Karpas-422 (cell line): ENCODE measurements at regions not wholly inside any gene's neighbourhood (a gene's known extent, or its start where the extent isn't known, plus 50 kb on each side); places are given as distances from the start of the nearest gene placed in this dataset.

Experiments
- DNase-seq: peaks from one replicate; pipeline ENCODE4 v3.0.0-alpha.2; 2015
- H2AFZ ChIP-seq: fragments of 200-600 bp; sonication (generic); 2 replicates; pipeline ENCODE4 v1.6.1; 2014; ENCODE audit warnings: antibody characterized with exemption, low read length, mixed read lengths
- H3K27ac ChIP-seq: fragments of 200-600 bp; sonication (generic); 2 replicates; pipeline ENCODE4 v1.5.1; 2014; ENCODE audit warnings: mild to moderate bottlenecking, low read length, moderate library complexity
- H3K27me3 ChIP-seq: fragments of 200-600 bp; sonication (generic); 2 replicates; pipeline ENCODE4 v1.6.1; 2014; ENCODE audit warnings: low read length, mixed read lengths
- H3K36me3 ChIP-seq: fragments of 200-600 bp; sonication (generic); 2 replicates; pipeline ENCODE4 v1.6.1; 2014; ENCODE audit warnings: low read length, mixed read lengths; ENCODE audit not compliant: insufficient read depth
- H3K4me1 ChIP-seq: fragments of 200-600 bp; sonication (generic); 2 replicates; pipeline ENCODE4 v1.6.1; 2014; ENCODE audit warnings: mild to moderate bottlenecking, low read length, mixed read lengths
- H3K4me2 ChIP-seq: fragments of 200-600 bp; sonication (generic); 2 replicates; pipeline ENCODE4 v1.6.1; 2014; ENCODE audit warnings: low read length, low read depth, mild to moderate bottlenecking; ENCODE audit not compliant: poor library complexity, severe bottlenecking
- H3K4me3 ChIP-seq: fragments of 200-600 bp; sonication (generic); 2 replicates; pipeline ENCODE4 v1.5.1; 2014; ENCODE audit warnings: mild to moderate bottlenecking, antibody characterized with exemption, low read length, mixed read lengths
- H3K79me2 ChIP-seq: fragments of 200-600 bp; sonication (generic); 2 replicates; pipeline ENCODE4 v1.6.1; 2014; ENCODE audit warnings: mild to moderate bottlenecking, low read length, mixed read lengths
- H3K9ac ChIP-seq: fragments of 200-600 bp; sonication (generic); 2 replicates; pipeline ENCODE4 v1.6.0; 2014; ENCODE audit warnings: low read length
- H3K9me2 ChIP-seq: fragments of 200-600 bp; sonication (generic), shearing (Covaris generic); replicated peaks from 2 replicates; pipeline ENCODE4 v1.6.0; 2014; ENCODE audit warnings: mild to moderate bottlenecking, low read length, moderate library complexity; ENCODE audit not compliant: insufficient read depth
- H3K9me3 ChIP-seq: fragments of 300-700, 200-600 bp; sonication (generic); 2 replicates; pipeline ENCODE4 v1.6.1; 2014; ENCODE audit warnings: low read length, mixed read lengths
- H4K20me1 ChIP-seq: fragments of 200-600 bp; sonication (generic); 2 replicates; pipeline ENCODE4 v1.6.1; 2014; ENCODE audit warnings: mild to moderate bottlenecking, antibody characterized with exemption, low read length, low read depth; ENCODE audit not compliant: insufficient read depth

GRCh38 chr10:47144525-47144924 is 155.5 kb upstream of the GDF10 start:
- H3K27me3 ChIP-seq: no peaks in the 10 kb centered on the region
- H4K20me1 ChIP-seq: no peaks in the 10 kb centered on the region
- no peak overlapping the region for H3K4me2 ChIP-seq
- no peak for DNase-seq
- no peaks in the 10 kb centered on the region for H3K79me2 ChIP-seq
- H3K27ac ChIP-seq: no peak overlapping the region
- H3K4me3 ChIP-seq: no peak overlapping the region
- H3K9me3 ChIP-seq: no peaks in the 10 kb centered on the region
- no peak overlapping the region for H2AFZ ChIP-seq
- no peaks in the 10 kb centered on the region for H3K36me3 ChIP-seq
- no peaks in the 10 kb centered on the region for H3K4me1 ChIP-seq
- no peaks in the 10 kb centered on the region for H3K9me2 ChIP-seq
- no peak overlapping the region for H3K9ac ChIP-seq

- H3K4me1 ChIP-seq: no peaks in the 10 kb centered on the region
- no peak overlapping the region for H2AFZ ChIP-seq
- H3K9me2 ChIP-seq: no peaks in the 10 kb centered on the region
- H3K4me2 ChIP-seq: no peak overlapping the region
- H3K79me2 ChIP-seq: no peaks in the 10 kb centered on the region
- no peak overlapping the region for H3K4me3 ChIP-seq
- H3K27ac ChIP-seq: no peak overlapping the region
- no peaks in the 10 kb centered on the region for H3K27me3 ChIP-seq
- H4K20me1 ChIP-seq: no peaks in the 10 kb centered on the region
- H3K9ac ChIP-seq: no peak overlapping the region
- DNase-seq: no peak
- H3K9me3 ChIP-seq: no peaks in the 10 kb centered on the region
- H3K36me3 ChIP-seq: no peaks in the 10 kb centered on the region
Measured at GRCh38 chr10:47145290-47145934, 154.6 kb upstream of the GDF10 start.

GRCh38 chr10:47146572-47146971 is 153.4 kb upstream of the GDF10 start:
- Histone ChIP-seq H3K9ac (no peak overlapping the region), H3K36me3 (no peaks in the 10 kb centered on the region), H3K9me2 (no peaks in the 10 kb centered on the region), H3K27me3 (no peaks in the 10 kb centered on the region), H2AFZ (no peak overlapping the region), H3K27ac (no peak overlapping the region), H4K20me1 (no peaks in the 10 kb centered on the region), H3K4me1 (no peaks in the 10 kb centered on the region), H3K79me2 (no peaks in the 10 kb centered on the region), H3K4me2 (no peak overlapping the region), H3K9me3 (no peaks in the 10 kb centered on the region), H3K4me3 (no peak overlapping the region)
- DNase-seq: no peak

- DNase-seq: no peak
- H3K27me3 ChIP-seq: no peaks in the 10 kb centered on the region
- H3K36me3 ChIP-seq: no peaks in the 10 kb centered on the region
- no peak overlapping the region for H2AFZ ChIP-seq
- H3K4me2 ChIP-seq: no peak overlapping the region
- no peak overlapping the region for H3K27ac ChIP-seq
- no peaks in the 10 kb centered on the region for H3K79me2 ChIP-seq
- no peaks in the 10 kb centered on the region for H3K9me3 ChIP-seq
- H4K20me1 ChIP-seq: no peaks in the 10 kb centered on the region
- no peaks in the 10 kb centered on the region for H3K4me1 ChIP-seq
- no peaks in the 10 kb centered on the region for H3K9me2 ChIP-seq
- H3K4me3 ChIP-seq: no peak overlapping the region
- no peak overlapping the region for H3K9ac ChIP-seq
Measured at GRCh38 chr10:47147186-47147585, 152.8 kb upstream of the GDF10 start.

GRCh38 chr10:47150581-47150980 is 149.4 kb upstream of the GDF10 start:
- no peaks in the 10 kb centered on the region for H3K9me3 ChIP-seq
- H3K9ac ChIP-seq: no peak overlapping the region
- H2AFZ ChIP-seq: no peak overlapping the region
- H3K79me2 ChIP-seq: no peaks in the 10 kb centered on the region
- H3K4me1 ChIP-seq: no peaks in the 10 kb centered on the region
- no peaks in the 10 kb centered on the region for H3K9me2 ChIP-seq
- no peaks in the 10 kb centered on the region for H3K36me3 ChIP-seq
- H3K27ac ChIP-seq: no peak overlapping the region
- no peaks in the 10 kb centered on the region for H3K27me3 ChIP-seq
- H3K4me2 ChIP-seq: no peak overlapping the region
- no peak overlapping the region for H3K4me3 ChIP-seq
- H4K20me1 ChIP-seq: no peaks in the 10 kb centered on the region
- no peak for DNase-seq

GRCh38 chr10:47151920-47152319 is 148.1 kb upstream of the GDF10 start:
- Histone ChIP-seq H3K27me3 (no peaks in the 10 kb centered on the region), H3K4me2 (no peak overlapping the region), H3K79me2 (no peaks in the 10 kb centered on the region), H3K36me3 (no peaks in the 10 kb centered on the region), H3K4me3 (no peak overlapping the region), H4K20me1 (no peaks in the 10 kb centered on the region), H3K9ac (no peak overlapping the region), H3K4me1 (no peaks in the 10 kb centered on the region), H2AFZ (no peak overlapping the region), H3K27ac (no peak overlapping the region), H3K9me2 (no peaks in the 10 kb centered on the region), H3K9me3 (no peaks in the 10 kb centered on the region)
- DNase-seq: no peak

- H3K27me3 ChIP-seq: no peaks in the 10 kb centered on the region
- no peak overlapping the region for H3K4me3 ChIP-seq
- H2AFZ ChIP-seq: no peak overlapping the region
- no peak for DNase-seq
- H3K27ac ChIP-seq: no peak overlapping the region
- H4K20me1 ChIP-seq: no peaks in the 10 kb centered on the region
- H3K4me2 ChIP-seq: no peak overlapping the region
- no peaks in the 10 kb centered on the region for H3K9me3 ChIP-seq
- no peaks in the 10 kb centered on the region for H3K36me3 ChIP-seq
- no peaks in the 10 kb centered on the region for H3K4me1 ChIP-seq
- no peak overlapping the region for H3K9ac ChIP-seq
- H3K79me2 ChIP-seq: no peaks in the 10 kb centered on the region
- H3K9me2 ChIP-seq: no peaks in the 10 kb centered on the region
Measured at GRCh38 chr10:47152861-47153349, 147.1 kb upstream of the GDF10 start.

GRCh38 chr10:47154762-47155161 is 145.2 kb upstream of the GDF10 start:
- Histone ChIP-seq H3K4me3 (no peak overlapping the region), H3K9me2 (no peaks in the 10 kb centered on the region), H3K27ac (no peak overlapping the region), H2AFZ (no peak overlapping the region), H3K36me3 (no peaks in the 10 kb centered on the region), H3K79me2 (no peaks in the 10 kb centered on the region), H3K4me1 (no peaks in the 10 kb centered on the region), H3K9ac (no peak overlapping the region), H3K4me2 (no peak overlapping the region), H3K9me3 (no peaks in the 10 kb centered on the region), H3K27me3 (no peaks in the 10 kb centered on the region), H4K20me1 (no peaks in the 10 kb centered on the region)
- no peak for DNase-seq
